ENCODE measurements at regions not wholly inside any gene's neighbourhood (a gene's known extent, or its start where the extent isn't known, plus 50 kb on each side); places are given as distances from the start of the nearest gene placed in this dataset.
"Not testable (repeated sequence)": the region's sequence is repeated elsewhere in the genome, so short reads cannot be mapped to it uniquely, and the experiment has no call there.

- peak; percentile 36 for DNase-seq
Observed at GRCh38 chr12:8396225-8397071, 59.3 kb upstream of the CLEC6A start.

GRCh38 chr12:8397378-8397777 is 58.4 kb upstream of the CLEC6A start:
- not testable (repeated sequence) for DNase-seq

- DNase-seq: not testable (repeated sequence)
Observed at GRCh38 chr12:8399496-8400034, 56.2 kb upstream of the CLEC6A start.

- not testable (repeated sequence) for DNase-seq
Observed at GRCh38 chr12:8403834-8404233, 51.9 kb upstream of the CLEC6A start.

- not testable (repeated sequence) for DNase-seq
Observed at GRCh38 chr12:8404341-8404740, 51.4 kb upstream of the CLEC6A start.

Measured in hematopoietic multipotent progenitor cell treated with erythropoietin and hydrocortisone succinate and interleukin-3 and kit ligand, for 8 days (in vitro differentiated cells).